GM12878 (cell line): ENCODE measurements at regions not wholly inside any gene's neighbourhood (a gene's known extent, or its start where the extent isn't known, plus 50 kb on each side); places are given as distances from the start of the nearest gene placed in this dataset.

ENCODE experiments used
- ATAC-seq: fragments of 200-7000 bp; cut with Tn5 transposase; 3 replicates; pipeline ENCODE4 v1.9.1; 2020; ENCODE audit warnings: mild to moderate bottlenecking, moderate library complexity
- BruUV-seq: library from RNA; stranded (reverse); fragments of 400-500 nt; replicated peaks from 2 replicates; lab custom pipeline; 2021; lab: Mats Ljungman, UMichigan
- CTCF ChIA-PET: fragments of 300-600 bp; sonication (Branson Sonifier 250); formaldehyde crosslinking; extraction: SDS; loops from one replicate; lab custom pipeline; 2021; ENCODE audit warnings: inconsistent platforms; lab: Yijun Ruan, JAX
- POLR2A ChIA-PET: fragments of 350-600 bp; formaldehyde crosslinking; extraction: SDS; loops from one replicate; lab custom pipeline; 2021; ENCODE audit warnings: inconsistent platforms; lab: Charles Lee
- RAD21 ChIA-PET: fragments of 300-600 bp; sonication (Branson Sonifier 250); formaldehyde crosslinking; loops from one replicate; lab custom pipeline; 2023; ENCODE audit warnings: antibody characterized with exemption; ENCODE audit not compliant: unreplicated experiment; lab: Charles Lee
- SMC1A ChIA-PET: fragments of 300-600 bp; sonication (Branson Sonifier 250); formaldehyde crosslinking; loops from one replicate; lab custom pipeline; 2023; ENCODE audit not compliant: unreplicated experiment, uncharacterized antibody; lab: Charles Lee
- DNase-seq: peaks from one replicate; pipeline ENCODE4 v3.0.0-alpha.2; 2011; ENCODE audit warnings: low read depth, low spot score
- FAIRE-seq: peaks from 3 replicates; lab custom pipeline; 2011; peaks lifted over from hg19 to GRCh38; lab: Jason Lieb, UNC
- H2AFZ ChIP-seq: 2 replicates; pipeline ENCODE4 v1.6.0; 2011; ENCODE audit warnings: low read depth, low read length, control low read depth; ENCODE audit not compliant: control insufficient read depth
- H3K27ac ChIP-seq: 2 replicates; pipeline ENCODE4 v1.5.1; 2011; ENCODE audit warnings: control low read depth; ENCODE audit not compliant: control insufficient read depth, insufficient read depth
- H3K27me3 ChIP-seq, 2 experiments: replicated peaks in 1 of 2; 2 replicates each; pipeline versions ENCODE4 v1.6.0 to v1.6.1; 2011; ENCODE audit warnings: low read length in 1 of 2; ENCODE audit not compliant: control insufficient read depth in 2 of 2, insufficient read depth in 2 of 2
- H3K36me3 ChIP-seq, 2 experiments: 2 replicates each; pipeline ENCODE4 v1.5.1; 2011; ENCODE audit warnings: low read length in 1 of 2; ENCODE audit not compliant: control insufficient read depth in 2 of 2, insufficient read depth in 2 of 2
- H3K4me1 ChIP-seq: 2 replicates; pipeline ENCODE4 v1.6.1; 2011; ENCODE audit warnings: mild to moderate bottlenecking, low read length, moderate library complexity, mixed read lengths; ENCODE audit not compliant: control insufficient read depth, insufficient read depth
- H3K4me2 ChIP-seq: 2 replicates; pipeline ENCODE4 v1.6.0; 2011; ENCODE audit warnings: control low read depth; ENCODE audit not compliant: control insufficient read depth, insufficient read depth
- H3K4me3 ChIP-seq: fragments of 200-600 bp; sonication (generic); 2 replicates; pipeline ENCODE4 v1.5.1; 2016
- H3K79me2 ChIP-seq: 2 replicates; pipeline ENCODE4 v1.6.0; 2011; ENCODE audit warnings: low read length; ENCODE audit not compliant: control insufficient read depth, insufficient read depth
- H3K9ac ChIP-seq: 2 replicates; pipeline ENCODE4 v1.8.0; 2011; ENCODE audit warnings: low read length, control low read depth, mixed read lengths; ENCODE audit not compliant: control insufficient read depth, insufficient read depth
- H3K9me3 ChIP-seq: replicated peaks from 3 replicates; pipeline ENCODE4 v1.5.1; 2011; ENCODE audit warnings: mild to moderate bottlenecking, low read length; ENCODE audit not compliant: control insufficient read depth, insufficient read depth
- H4K20me1 ChIP-seq: 2 replicates; pipeline ENCODE4 v1.6.0; 2011; ENCODE audit not compliant: control insufficient read depth, insufficient read depth
- E2F4 ChIP-seq: IDR thresholded peaks from 2 replicates; pipeline ENCODE4 v1.6.1; 2012; ENCODE audit warnings: low read depth, low read length, improper control_type of control experiment
- KLF5 ChIP-seq: fragments of 450-650 bp; IDR thresholded peaks from 2 replicates; pipeline ENCODE4 v1.6.1; 2014; ENCODE audit warnings: mild to moderate bottlenecking; ENCODE audit not compliant: partially characterized antibody
- RBBP5 ChIP-seq: fragments of 200-600 bp; sonication (generic); conservative IDR thresholded peaks from 2 replicates; pipeline ENCODE4 v1.6.1; 2016
- REST ChIP-seq: IDR thresholded peaks from 2 replicates; pipeline ENCODE4 v1.6.1; 2012; ENCODE audit warnings: mild to moderate bottlenecking, low read depth, low read length
- RFX5 ChIP-seq: IDR thresholded peaks from 2 replicates; pipeline ENCODE4 v1.6.1; 2011; ENCODE audit warnings: low read depth, low read length, improper control_type of control experiment
- WGBS: methylation state at CpG from one replicate; pipeline ENCODE4 v1.1.6; 2016; ENCODE audit warnings: low lambda C conversion rate; ENCODE audit not compliant: insufficient replicate concordance, insufficient coverage; ENCODE audit errors: missing lambda C conversion rate; 5-methylcytosine and 5-hydroxymethylcytosine counted together
- in situ Hi-C: fragments of 300-500 bp; cut with MboI; formaldehyde crosslinking; loops from 9 replicates; pipeline ENCODE4 v1.14.3; 2018; ENCODE audit warnings: mixed read lengths
- intact Hi-C: fragments of 100-400 bp; cut with micrococcal nuclease; formaldehyde crosslinking; loops from one replicate; pipeline ENCODE4 v1.14.2; 2022; ENCODE audit not compliant: unreplicated experiment

- intact Hi-C loops (no loop called here), in situ Hi-C loops (no loop called here)
- WGBS = 3% methylated on average over 3 of the region's 3 CpGs
- ChIA-PET RAD21 (no interaction called here), POLR2A (no interaction called here), CTCF (no interaction called here), SMC1A (no interaction called here)
- FAIRE-seq (no peak), DNase-seq (no peak), ATAC-seq (no peak)
- H3K27ac ChIP-seq = no peak overlapping the region
- H2AFZ ChIP-seq = no peak overlapping the region
- H3K79me2 ChIP-seq = no peaks in the 10 kb centered on the region
- H3K4me3 ChIP-seq = no peak overlapping the region
- no peaks in the 10 kb centered on the region for H3K4me1 ChIP-seq
- no peak for TF ChIP-seq RFX5
- no peak for TF ChIP-seq RBBP5
- TF ChIP-seq E2F4 = no peak
- TF ChIP-seq REST = no peak
- no peak for TF ChIP-seq KLF5
- H3K27me3 ChIP-seq = no peaks in the 10 kb centered on the region; a peak in 1 of 4 replicates
- no peak overlapping the region for H3K9ac ChIP-seq
- H3K36me3 ChIP-seq = no peaks in the 10 kb centered on the region
- no peaks in the 10 kb centered on the region for H4K20me1 ChIP-seq
- no TSS peak for BruUV-seq
- H3K9me3 ChIP-seq = no peaks in the 10 kb centered on the region
- no peak overlapping the region for H3K4me2 ChIP-seq
Observed at GRCh38 chr20:51959066-51959542, 156.8 kb upstream of the SALL4 start.
